ENCODE measurements at regions not wholly inside any gene's neighbourhood (a gene's known extent, or its start where the extent isn't known, plus 50 kb on each side); places are given as distances from the start of the nearest gene placed in this dataset.

DNA sequence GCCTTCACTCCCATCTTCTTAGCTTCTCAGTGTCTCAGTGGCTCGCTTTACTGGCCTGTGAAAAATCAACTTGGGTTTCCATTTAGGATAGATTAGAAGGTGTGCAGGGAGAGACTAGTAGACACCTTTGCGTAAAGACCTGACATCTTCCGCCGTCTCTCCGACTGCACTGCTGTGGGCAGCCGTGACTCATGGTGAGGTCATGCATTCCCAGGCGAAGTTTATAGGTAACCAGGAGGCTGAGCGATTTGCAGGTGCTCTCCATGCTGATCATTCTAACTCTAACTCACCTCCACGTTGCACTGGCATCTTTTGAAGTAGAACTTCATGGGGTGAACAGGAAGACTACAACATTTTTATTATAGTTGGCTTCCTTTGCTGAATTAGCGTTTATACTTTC lies 68.0 kb upstream of the ZNF438 start:
- DNase-seq = no peak
- Histone ChIP-seq H3K27me3 (ENCODE audit: low read length) (no peaks in the 10 kb centered on the region), H3K4me1 (ENCODE audit: low read length) (no peaks in the 10 kb centered on the region), H3K4me3 (ENCODE audit: low read length) (no peak overlapping the region), H2AFZ (ENCODE audit: low read length) (no peak overlapping the region), H3K79me2 (ENCODE audit: low read length) (no peaks in the 10 kb centered on the region), H3K9me2 (replicated peaks; ENCODE audit: insufficient read depth, low read length) (no peaks in the 10 kb centered on the region), H3K4me2 (ENCODE audit: low read depth, low read length, poor library complexity, severe bottlenecking) (no peak overlapping the region), H4K20me1 (ENCODE audit: insufficient read depth, low read depth, low read length) (no peaks in the 10 kb centered on the region), H3K9me3 (ENCODE audit: low read length) (no peaks in the 10 kb centered on the region), H3K27ac (ENCODE audit: low read length) (no peak overlapping the region), H3K36me3 (ENCODE audit: insufficient read depth, low read length) (no peaks in the 10 kb centered on the region), H3K9ac (ENCODE audit: low read length) (no peak overlapping the region)

DNA sequence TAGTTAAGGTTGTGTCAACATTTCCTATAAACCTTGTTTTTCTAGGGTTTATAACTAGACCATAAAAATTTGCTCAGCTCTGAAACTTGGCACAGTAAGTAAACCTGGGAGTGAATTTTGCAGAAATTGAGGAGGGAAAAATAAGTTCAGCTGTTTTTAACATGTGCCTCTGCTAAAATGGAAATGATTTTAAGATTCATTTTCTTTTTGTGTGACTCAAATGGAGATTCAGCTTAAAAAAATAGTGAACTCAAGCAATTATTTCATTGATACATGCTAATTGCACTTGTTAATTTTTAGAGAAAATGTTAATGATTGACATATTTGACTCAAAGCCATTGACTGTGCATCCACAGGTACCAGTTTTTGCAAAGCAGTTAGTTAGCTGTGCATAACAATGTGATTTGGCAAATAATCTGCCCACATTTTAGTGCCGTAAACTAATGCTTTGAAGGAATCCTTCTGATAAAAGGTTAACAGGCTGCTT lies 68.5 kb upstream of the ZNF438 start:
- Histone ChIP-seq H3K4me1 (ENCODE audit: low read length) (no peaks in the 10 kb centered on the region), H2AFZ (ENCODE audit: low read length) (no peak overlapping the region), H3K4me2 (ENCODE audit: low read depth, low read length, poor library complexity, severe bottlenecking) (no peak overlapping the region), H3K27me3 (ENCODE audit: low read length) (no peaks in the 10 kb centered on the region), H3K4me3 (ENCODE audit: low read length) (no peak overlapping the region), H3K79me2 (ENCODE audit: low read length) (no peaks in the 10 kb centered on the region), H4K20me1 (ENCODE audit: insufficient read depth, low read depth, low read length) (no peaks in the 10 kb centered on the region), H3K9me3 (ENCODE audit: low read length) (no peaks in the 10 kb centered on the region), H3K9ac (ENCODE audit: low read length) (no peak overlapping the region), H3K36me3 (ENCODE audit: insufficient read depth, low read length) (no peaks in the 10 kb centered on the region), H3K27ac (ENCODE audit: low read length) (no peak overlapping the region), H3K9me2 (replicated peaks; ENCODE audit: insufficient read depth, low read length) (no peaks in the 10 kb centered on the region)
- DNase-seq = no peak

DNA sequence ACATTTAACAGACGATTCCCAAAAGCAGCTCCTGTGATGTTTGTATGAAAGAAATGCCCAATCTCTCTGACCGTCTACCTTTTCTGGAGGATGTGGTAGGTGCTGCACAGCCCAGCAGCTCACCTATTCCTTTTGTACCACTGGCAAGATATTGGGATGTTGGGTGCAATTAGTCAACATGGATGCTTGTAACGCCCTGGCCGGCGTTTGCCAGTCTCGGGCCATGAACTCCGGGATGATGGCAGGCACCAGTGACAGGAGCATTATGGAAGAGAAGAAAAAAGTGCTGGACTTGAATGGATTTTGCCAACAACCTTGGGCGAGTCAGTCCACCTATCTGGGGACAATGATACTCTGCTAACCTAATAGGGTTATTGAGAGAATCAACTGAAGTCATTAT lies 69.0 kb upstream of the ZNF438 start:
- Histone ChIP-seq H3K9ac (ENCODE audit: low read length) (no peak overlapping the region), H4K20me1 (ENCODE audit: insufficient read depth, low read depth, low read length) (no peaks in the 10 kb centered on the region), H3K79me2 (ENCODE audit: low read length) (no peaks in the 10 kb centered on the region), H3K9me3 (ENCODE audit: low read length) (no peaks in the 10 kb centered on the region), H3K27ac (ENCODE audit: low read length) (no peak overlapping the region), H2AFZ (ENCODE audit: low read length) (no peak overlapping the region), H3K27me3 (ENCODE audit: low read length) (no peaks in the 10 kb centered on the region), H3K4me3 (ENCODE audit: low read length) (no peak overlapping the region), H3K4me1 (ENCODE audit: low read length) (no peaks in the 10 kb centered on the region), H3K4me2 (ENCODE audit: low read depth, low read length, poor library complexity, severe bottlenecking) (no peak overlapping the region), H3K9me2 (replicated peaks; ENCODE audit: insufficient read depth, low read length) (no peaks in the 10 kb centered on the region), H3K36me3 (ENCODE audit: insufficient read depth, low read length) (no peaks in the 10 kb centered on the region)
- DNase-seq = no peak

DNA sequence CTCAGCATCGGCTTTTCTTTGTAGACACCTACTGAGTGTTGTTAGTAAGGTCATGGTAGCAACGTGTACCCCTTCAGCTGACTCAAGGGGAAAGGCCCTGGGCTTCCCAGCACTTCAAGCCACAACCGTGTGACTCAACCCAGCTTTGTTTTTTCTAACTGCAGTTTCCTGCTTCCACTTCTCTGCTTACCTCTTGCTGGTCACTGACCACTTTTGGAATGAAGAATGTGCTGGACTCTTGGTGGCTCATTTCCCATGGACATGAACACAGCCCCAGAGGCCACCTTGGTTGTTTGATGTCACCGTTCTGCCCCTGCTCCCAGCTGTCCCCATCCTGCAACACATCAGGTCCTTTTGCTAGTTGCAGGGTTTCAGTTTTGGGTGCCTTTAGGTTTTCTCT lies 69.5 kb upstream of the ZNF438 start:
- H3K4me2 ChIP-seq (ENCODE audit: low read depth, low read length, poor library complexity, severe bottlenecking) = no peak overlapping the region
- no peak for DNase-seq

DNA sequence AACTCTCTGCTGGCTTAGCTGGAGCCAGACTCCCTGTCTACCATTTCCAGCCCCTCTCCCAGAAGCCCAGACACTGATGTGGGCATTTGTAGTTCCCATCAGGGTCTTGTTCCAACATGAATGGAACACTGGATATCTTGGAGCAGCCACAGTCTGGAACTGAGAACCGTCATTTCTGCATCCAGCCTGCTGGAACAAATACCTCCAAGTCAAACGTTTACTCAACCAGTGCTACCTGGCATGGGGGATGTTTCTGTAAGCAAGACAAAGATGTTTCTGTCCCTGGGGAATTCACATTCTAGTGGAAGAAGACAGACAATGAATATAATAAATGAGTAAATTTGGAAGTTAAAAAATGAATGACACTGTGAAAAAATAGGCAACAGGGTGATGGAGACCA lies 70.8 kb upstream of the ZNF438 start:
- H4K20me1 ChIP-seq (ENCODE audit: insufficient read depth, low read depth, low read length) = no peaks in the 10 kb centered on the region
- H3K27me3 ChIP-seq (ENCODE audit: low read length) = no peaks in the 10 kb centered on the region
- no peaks in the 10 kb centered on the region for H3K9me3 ChIP-seq (ENCODE audit: low read length)
- no peak for DNase-seq
- no peak overlapping the region for H3K4me3 ChIP-seq (ENCODE audit: low read length)
- no peak overlapping the region for H2AFZ ChIP-seq (ENCODE audit: low read length)
- H3K36me3 ChIP-seq (ENCODE audit: insufficient read depth, low read length) = no peaks in the 10 kb centered on the region
- no peak overlapping the region for H3K27ac ChIP-seq (ENCODE audit: low read length)
- H3K4me2 ChIP-seq (ENCODE audit: low read depth, low read length, poor library complexity, severe bottlenecking) = no peak overlapping the region
- H3K9ac ChIP-seq (ENCODE audit: low read length) = no peak overlapping the region
- no peaks in the 10 kb centered on the region for H3K9me2 ChIP-seq (replicated peaks; ENCODE audit: insufficient read depth, low read length)
- H3K4me1 ChIP-seq (ENCODE audit: low read length) = no peaks in the 10 kb centered on the region
- no peaks in the 10 kb centered on the region for H3K79me2 ChIP-seq (ENCODE audit: low read length)

More for the DNA sequence above, 69.5 kb upstream of the ZNF438 start:
- Histone ChIP-seq H3K27ac (ENCODE audit: low read length) (no peak overlapping the region), H3K27me3 (ENCODE audit: low read length) (no peaks in the 10 kb centered on the region), H3K9me3 (ENCODE audit: low read length) (no peaks in the 10 kb centered on the region), H3K9ac (ENCODE audit: low read length) (no peak overlapping the region), H3K79me2 (ENCODE audit: low read length) (no peaks in the 10 kb centered on the region), H3K4me1 (ENCODE audit: low read length) (no peaks in the 10 kb centered on the region), H4K20me1 (ENCODE audit: insufficient read depth, low read depth, low read length) (no peaks in the 10 kb centered on the region), H3K9me2 (replicated peaks; ENCODE audit: insufficient read depth, low read length) (no peaks in the 10 kb centered on the region), H3K36me3 (ENCODE audit: insufficient read depth, low read length) (no peaks in the 10 kb centered on the region), H2AFZ (ENCODE audit: low read length) (no peak overlapping the region), H3K4me3 (ENCODE audit: low read length) (no peak overlapping the region)

DNA sequence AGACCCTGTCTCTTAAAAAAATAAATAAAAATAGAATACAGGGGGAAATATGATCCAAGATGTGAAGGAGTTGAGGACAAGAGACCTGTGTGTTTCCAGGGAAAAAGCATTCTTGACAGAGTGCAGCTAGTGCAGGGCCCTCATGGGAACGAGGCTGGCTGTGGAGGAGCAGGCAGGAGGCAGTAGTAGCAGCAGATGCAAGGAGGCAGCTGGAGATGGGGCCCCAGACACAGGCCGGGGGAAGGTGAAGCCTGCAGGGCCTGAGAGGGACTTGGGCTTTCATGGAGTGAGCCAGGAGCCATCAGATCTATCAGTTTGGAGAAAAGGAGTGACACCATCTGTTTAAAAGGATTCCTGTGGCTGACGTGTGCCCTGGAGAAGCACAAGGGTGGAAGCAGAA lies 71.4 kb upstream of the ZNF438 start:
- Histone ChIP-seq H3K9me3 (ENCODE audit: low read length) (no peaks in the 10 kb centered on the region), H3K36me3 (ENCODE audit: insufficient read depth, low read length) (no peaks in the 10 kb centered on the region), H3K9ac (ENCODE audit: low read length) (no peak overlapping the region), H3K4me1 (ENCODE audit: low read length) (no peaks in the 10 kb centered on the region), H3K9me2 (replicated peaks; ENCODE audit: insufficient read depth, low read length) (no peaks in the 10 kb centered on the region), H3K27me3 (ENCODE audit: low read length) (no peaks in the 10 kb centered on the region), H3K4me3 (ENCODE audit: low read length) (no peak overlapping the region), H3K4me2 (ENCODE audit: low read depth, low read length, poor library complexity, severe bottlenecking) (no peak overlapping the region), H3K79me2 (ENCODE audit: low read length) (no peaks in the 10 kb centered on the region), H4K20me1 (ENCODE audit: insufficient read depth, low read depth, low read length) (no peaks in the 10 kb centered on the region), H3K27ac (ENCODE audit: low read length) (no peak overlapping the region), H2AFZ (ENCODE audit: low read length) (no peak overlapping the region)
- no peak for DNase-seq

DNA sequence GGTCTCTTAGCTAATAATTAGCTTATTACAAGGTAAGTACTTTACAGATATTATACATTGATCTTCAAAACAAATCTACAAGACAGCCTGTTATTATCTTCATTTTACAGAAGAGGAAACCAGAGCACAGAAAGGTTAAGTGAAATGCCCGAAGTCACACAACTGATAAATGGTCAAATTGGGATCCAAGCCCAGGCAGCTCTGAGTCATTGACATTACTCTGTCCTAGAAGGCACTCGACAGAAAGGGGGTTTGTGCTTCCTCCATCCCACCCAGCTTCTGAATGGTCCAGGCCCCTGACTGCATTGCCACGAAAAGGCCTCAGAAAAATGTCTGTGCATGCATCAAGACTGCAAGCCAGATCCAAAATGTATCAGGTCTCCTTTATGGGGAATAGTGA lies 81.3 kb upstream of the ZNF438 start:
- no peaks in the 10 kb centered on the region for H4K20me1 ChIP-seq (ENCODE audit: insufficient read depth, low read depth, low read length)
- no peak overlapping the region for H3K27ac ChIP-seq (ENCODE audit: low read length)
- H2AFZ ChIP-seq (ENCODE audit: low read length) = no peak overlapping the region
- H3K27me3 ChIP-seq (ENCODE audit: low read length) = no peaks in the 10 kb centered on the region
- H3K4me3 ChIP-seq (ENCODE audit: low read length) = no peak overlapping the region
- no peaks in the 10 kb centered on the region for H3K4me1 ChIP-seq (ENCODE audit: low read length)
- no peak overlapping the region for H3K4me2 ChIP-seq (ENCODE audit: low read depth, low read length, poor library complexity, severe bottlenecking)
- H3K36me3 ChIP-seq (ENCODE audit: insufficient read depth, low read length) = no peaks in the 10 kb centered on the region
- no peaks in the 10 kb centered on the region for H3K9me2 ChIP-seq (replicated peaks; ENCODE audit: insufficient read depth, low read length)
- no peaks in the 10 kb centered on the region for H3K79me2 ChIP-seq (ENCODE audit: low read length)
- H3K9ac ChIP-seq (ENCODE audit: low read length) = no peak overlapping the region
- DNase-seq = no peak
- H3K9me3 ChIP-seq (ENCODE audit: low read length) = no peaks in the 10 kb centered on the region

DNA sequence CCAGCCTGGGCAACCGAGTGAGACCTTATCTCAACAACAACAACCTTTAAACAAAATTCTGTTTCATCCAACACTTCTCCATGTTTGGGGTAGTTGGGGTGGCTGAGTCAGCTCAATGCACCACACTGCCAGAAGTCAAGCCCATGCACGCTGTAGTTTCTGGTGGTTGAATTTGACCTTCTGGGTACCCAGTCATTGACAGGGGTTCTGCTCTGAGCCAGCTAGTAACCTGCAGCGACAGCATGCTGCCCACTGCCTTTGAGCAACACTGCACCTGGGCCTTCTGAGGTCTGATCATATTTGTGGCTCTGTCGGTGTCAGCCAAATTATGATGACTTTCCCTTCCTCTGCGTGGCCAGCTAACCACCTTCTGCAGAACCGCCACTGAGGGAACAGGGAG lies 84.6 kb upstream of the ZNF438 start:
- Histone ChIP-seq H3K4me3 (ENCODE audit: low read length) (no peak overlapping the region), H3K36me3 (ENCODE audit: insufficient read depth, low read length) (no peaks in the 10 kb centered on the region), H3K9ac (ENCODE audit: low read length) (no peak overlapping the region), H3K4me2 (ENCODE audit: low read depth, low read length, poor library complexity, severe bottlenecking) (no peak overlapping the region), H3K27ac (ENCODE audit: low read length) (no peak overlapping the region), H3K4me1 (ENCODE audit: low read length) (no peaks in the 10 kb centered on the region), H3K27me3 (ENCODE audit: low read length) (no peaks in the 10 kb centered on the region), H2AFZ (ENCODE audit: low read length) (no peak overlapping the region), H3K79me2 (ENCODE audit: low read length) (no peaks in the 10 kb centered on the region), H3K9me3 (ENCODE audit: low read length) (no peaks in the 10 kb centered on the region), H3K9me2 (replicated peaks; ENCODE audit: insufficient read depth, low read length) (no peaks in the 10 kb centered on the region), H4K20me1 (ENCODE audit: insufficient read depth, low read depth, low read length) (no peaks in the 10 kb centered on the region)
- no peak for DNase-seq

DNA sequence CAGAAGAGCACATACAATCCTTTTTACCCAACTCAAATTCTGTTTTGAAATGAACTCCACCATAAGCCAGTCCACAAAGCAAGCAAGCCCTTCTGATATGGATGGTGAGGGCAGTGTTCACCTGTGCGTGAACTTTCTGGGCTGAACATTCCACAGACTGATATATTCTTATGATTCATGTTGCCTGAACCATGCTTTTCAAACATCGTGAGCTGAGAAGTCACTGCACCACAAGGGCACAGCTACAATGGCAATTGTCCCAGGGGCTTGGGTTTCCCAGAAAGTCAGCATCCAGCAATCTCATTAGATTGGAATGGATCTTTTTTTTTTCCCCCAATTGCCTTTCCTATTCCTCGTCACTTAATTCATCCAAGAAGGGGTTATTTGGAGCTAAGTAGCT lies 86.9 kb upstream of the ZNF438 start:
- H2AFZ ChIP-seq (ENCODE audit: low read length) = no peak overlapping the region
- H4K20me1 ChIP-seq (ENCODE audit: insufficient read depth, low read depth, low read length) = no peaks in the 10 kb centered on the region
- H3K36me3 ChIP-seq (ENCODE audit: insufficient read depth, low read length) = no peaks in the 10 kb centered on the region
- H3K27ac ChIP-seq (ENCODE audit: low read length) = no peak overlapping the region
- H3K9me3 ChIP-seq (ENCODE audit: low read length) = no peaks in the 10 kb centered on the region
- no peaks in the 10 kb centered on the region for H3K27me3 ChIP-seq (ENCODE audit: low read length)
- H3K4me3 ChIP-seq (ENCODE audit: low read length) = no peak overlapping the region
- H3K4me1 ChIP-seq (ENCODE audit: low read length) = no peaks in the 10 kb centered on the region
- DNase-seq = no peak
- H3K79me2 ChIP-seq (ENCODE audit: low read length) = no peaks in the 10 kb centered on the region
- no peak overlapping the region for H3K9ac ChIP-seq (ENCODE audit: low read length)
- no peak overlapping the region for H3K4me2 ChIP-seq (ENCODE audit: low read depth, low read length, poor library complexity, severe bottlenecking)
- no peaks in the 10 kb centered on the region for H3K9me2 ChIP-seq (replicated peaks; ENCODE audit: insufficient read depth, low read length)

Data from Karpas-422 (cell line).